ENCODE measurements at regions not wholly inside any gene's neighbourhood (a gene's known extent, or its start where the extent isn't known, plus 50 kb on each side); places are given as distances from the start of the nearest gene placed in this dataset.
"Not testable (repeated sequence)": the region's sequence is repeated elsewhere in the genome, so short reads cannot be mapped to it uniquely, and the experiment has no call there.

GRCh38 chr5:45081082-45081481 lies 272.3 kb downstream of the MRPS30 start:
- no peak for DNase-seq

DNA sequence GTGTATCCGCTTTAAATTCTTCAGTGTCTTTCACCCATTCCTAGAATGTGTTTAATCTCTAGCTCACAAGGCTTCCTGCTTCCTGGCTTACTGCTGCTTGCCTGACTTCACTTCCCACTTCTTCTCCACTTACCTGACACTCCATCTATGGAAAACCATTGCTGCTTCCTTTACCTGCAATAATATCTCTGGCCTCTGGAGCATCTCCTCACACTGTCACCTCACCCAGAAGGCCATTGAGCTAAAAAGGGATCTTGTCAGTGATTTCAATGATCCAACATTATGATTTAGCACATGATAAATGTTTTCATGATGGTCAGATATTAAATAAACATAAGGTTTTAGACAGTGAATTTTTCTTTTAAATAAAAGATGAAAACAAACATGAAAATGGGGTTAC lies 281.1 kb downstream of the MRPS30 start:
- no peak for DNase-seq

DNA sequence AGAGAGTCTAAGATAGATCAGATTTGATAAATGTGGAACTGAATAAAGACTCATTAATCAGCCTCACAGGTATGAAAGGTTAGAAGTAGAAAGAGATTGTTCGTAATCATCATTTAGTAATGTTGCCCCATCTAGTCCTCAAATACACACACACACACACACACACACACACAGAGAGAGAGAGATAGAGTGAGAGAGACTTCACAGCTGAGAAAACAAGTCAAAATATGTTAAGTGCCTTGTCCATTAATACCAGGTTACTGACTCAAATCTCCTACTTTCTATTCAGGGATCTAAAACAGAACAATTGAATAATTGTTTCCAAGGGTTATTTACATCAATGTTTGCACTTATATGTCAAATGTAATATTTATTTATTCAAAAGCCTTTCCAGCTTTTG lies 284.6 kb downstream of the MRPS30 start:
- DNase-seq: no peak

GRCh38 chr5:45094876-45095440 lies 286.2 kb downstream of the MRPS30 start:
- DNase-seq: no peak

- no peak for DNase-seq
Observed at GRCh38 chr5:45098483-45098882, 289.7 kb downstream of the MRPS30 start.

DNA sequence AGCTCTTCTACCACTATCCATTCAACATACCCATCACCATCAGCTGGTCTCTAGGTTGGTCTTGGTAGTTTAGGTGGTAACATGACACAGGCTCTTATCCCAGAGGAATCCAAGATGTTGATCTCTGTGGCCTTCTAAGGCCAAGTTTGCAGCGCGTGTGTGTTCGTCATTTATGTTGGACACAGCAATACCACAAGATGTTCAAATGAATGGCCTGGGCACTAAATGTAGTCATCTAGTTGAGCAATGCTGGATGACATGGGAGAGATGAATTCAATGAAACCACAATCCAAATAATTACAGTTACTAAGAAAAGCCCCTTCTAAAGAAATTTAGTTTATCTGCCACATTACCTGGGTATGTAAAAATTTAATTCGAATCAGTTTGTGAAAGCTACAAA lies 292.4 kb downstream of the MRPS30 start:
- no peak for DNase-seq

GRCh38 chr5:45105491-45105994 lies 296.8 kb downstream of the MRPS30 start:
- no peak for DNase-seq

DNA sequence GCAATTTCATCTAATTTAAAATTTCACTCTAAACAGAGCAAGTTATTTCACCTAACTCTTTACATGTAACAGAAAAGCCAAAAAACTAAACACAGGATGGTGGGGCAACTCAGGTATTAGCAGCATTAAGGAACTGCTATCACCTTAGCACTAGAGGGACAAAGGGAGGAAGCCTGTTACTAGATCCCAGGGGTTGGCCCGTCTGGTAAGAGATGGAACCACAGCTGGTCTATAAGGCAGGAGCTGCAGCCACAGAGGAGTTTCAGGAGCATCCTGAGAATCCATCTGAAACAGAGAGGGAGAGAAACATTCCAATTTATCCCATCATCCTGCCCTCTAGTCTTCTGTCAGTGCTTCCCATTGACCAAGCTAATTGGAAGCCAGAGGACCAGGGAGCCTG lies 300.3 kb downstream of the MRPS30 start:
- DNase-seq: no peak

DNA sequence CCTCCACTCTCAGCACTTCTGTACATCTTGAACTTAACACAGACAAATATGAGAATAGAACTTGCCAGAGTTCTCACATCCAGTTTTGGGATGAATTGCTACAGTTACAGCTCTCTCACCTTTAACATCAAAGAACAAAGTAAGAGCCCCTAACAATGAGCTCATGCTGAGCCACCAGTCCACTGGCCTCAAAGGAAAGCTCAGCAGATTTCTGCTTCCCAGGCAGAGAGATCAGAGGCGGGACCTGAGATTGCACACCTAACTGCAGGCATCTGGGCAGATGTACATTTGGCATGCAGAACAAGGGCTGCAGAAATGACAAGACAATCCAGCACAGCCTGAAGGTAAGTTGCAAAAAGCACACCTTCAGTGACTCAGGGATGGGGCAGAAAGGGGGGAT lies 300.9 kb downstream of the MRPS30 start:
- DNase-seq: no peak

DNA sequence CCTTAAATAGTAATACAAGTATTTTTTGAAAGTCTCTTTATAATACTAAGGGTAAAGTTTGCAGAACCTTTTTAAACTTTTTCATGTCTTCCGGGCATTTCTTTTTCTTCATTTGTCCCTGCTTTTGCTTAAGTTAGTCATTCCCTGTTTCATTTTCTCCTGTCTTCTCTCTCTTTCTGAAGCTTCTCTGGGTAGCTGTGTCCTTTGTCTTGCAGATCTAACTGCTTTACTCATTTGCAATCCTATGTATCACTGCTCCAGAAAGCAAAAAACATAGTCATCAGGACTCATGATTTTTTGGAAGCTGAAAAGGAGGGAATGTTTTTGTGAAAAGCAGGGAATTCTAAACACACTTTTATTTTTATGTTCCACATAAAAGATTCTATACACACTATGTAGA lies 301.7 kb downstream of the MRPS30 start:
- no peak for DNase-seq

DNA sequence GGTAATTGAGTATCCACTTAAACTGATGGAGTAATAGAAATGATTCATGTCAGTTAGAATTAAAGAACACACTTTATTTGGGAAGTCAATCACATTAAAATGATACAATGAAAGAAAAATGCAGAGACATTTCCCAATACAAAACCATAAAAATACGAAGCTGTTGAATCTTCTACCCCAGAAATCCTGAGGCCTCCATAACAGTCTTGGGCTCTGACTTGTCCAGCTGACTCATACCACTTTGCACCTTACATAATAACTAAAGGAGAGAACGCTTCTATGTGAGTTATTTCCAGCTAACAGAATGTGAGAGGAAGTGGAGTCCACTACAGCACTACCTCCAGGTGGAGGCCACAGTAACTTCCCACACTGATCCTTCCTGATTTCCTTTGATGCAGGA lies 305.0 kb downstream of the MRPS30 start:
- no peak for DNase-seq

DNA sequence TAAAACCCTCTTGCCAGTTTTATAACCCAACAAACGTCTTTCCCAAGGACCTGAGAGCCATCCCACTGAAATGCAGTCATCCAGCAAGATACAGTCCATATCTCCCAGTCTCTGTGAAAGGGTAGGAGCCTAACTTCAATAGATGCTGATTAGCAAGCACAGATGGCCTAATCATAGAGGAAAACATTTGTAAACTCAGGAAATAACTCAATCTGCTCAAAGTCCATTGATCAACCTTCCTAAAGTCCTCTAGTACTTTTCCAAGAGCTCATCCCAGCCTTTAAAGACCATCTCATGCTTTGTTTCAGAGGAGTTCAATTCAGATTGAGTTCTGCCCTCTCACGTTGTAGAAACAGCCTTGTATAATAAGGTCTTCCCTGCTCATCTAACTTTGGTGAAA lies 324.2 kb downstream of the MRPS30 start:
- no peak for DNase-seq

- DNase-seq: no peak
Observed at GRCh38 chr5:45162974-45163373, 354.2 kb downstream of the MRPS30 start.

- no peak for DNase-seq
Observed at GRCh38 chr5:45171563-45171962, 362.8 kb downstream of the MRPS30 start.

DNA sequence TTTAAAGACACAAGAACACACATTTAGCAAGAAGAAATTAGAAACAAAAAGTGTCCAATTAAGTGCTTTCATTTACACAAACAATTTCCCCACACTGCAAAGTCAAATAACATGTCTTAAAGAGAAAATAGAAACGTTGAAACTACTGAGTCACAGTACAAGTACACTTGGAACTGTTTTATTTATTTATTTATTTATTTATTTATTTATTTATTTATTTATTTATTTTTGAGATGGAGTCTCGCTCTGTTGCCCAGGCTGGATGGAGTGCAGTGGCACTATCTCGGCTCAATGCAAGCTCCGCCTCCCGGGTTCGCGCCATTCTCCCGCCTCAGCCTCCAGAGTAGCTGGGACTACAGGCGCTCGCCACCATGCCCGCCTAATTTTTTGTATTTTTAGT lies 363.9 kb downstream of the MRPS30 start:
- not testable (repeated sequence) for DNase-seq

DNA sequence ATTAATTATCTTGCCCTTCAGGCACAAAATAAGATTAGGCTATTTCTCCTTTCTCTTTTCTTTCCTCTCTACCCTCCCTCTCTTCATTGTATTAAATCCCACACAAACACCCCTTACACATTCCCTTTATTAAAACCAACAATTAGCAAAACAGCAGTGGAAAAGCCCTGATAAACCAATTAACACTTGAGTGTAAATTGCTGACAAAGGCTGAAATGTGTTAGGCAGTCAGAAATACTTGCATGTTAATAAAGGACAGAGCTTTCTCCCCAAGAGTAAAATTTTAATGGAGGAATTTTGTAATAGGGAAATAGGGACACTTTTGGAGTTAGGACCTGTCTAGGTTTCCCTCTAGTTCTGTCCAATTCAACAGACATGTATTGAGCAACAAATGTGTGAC lies 370.9 kb downstream of the MRPS30 start:
- DNase-seq: no peak

DNA sequence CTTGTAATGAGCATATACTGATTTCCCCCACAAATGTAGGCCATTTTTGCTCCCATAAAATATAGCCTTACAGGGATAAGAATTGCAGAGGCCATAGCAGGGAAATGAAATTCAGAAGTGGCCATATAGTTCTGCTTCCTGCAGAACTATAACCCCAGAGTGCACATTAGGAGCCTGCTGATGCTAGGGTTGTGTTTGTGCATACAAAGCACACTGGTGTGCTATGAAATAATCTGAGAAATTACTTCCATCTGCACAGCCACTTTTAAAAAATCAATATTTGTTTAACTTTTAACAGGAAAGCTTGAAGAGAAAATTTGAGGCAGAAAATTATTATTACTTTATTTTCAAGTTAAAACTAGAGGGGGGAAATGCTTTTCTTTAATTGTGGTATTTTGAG lies 380.3 kb downstream of the MRPS30 start:
- DNase-seq: no peak

DNA sequence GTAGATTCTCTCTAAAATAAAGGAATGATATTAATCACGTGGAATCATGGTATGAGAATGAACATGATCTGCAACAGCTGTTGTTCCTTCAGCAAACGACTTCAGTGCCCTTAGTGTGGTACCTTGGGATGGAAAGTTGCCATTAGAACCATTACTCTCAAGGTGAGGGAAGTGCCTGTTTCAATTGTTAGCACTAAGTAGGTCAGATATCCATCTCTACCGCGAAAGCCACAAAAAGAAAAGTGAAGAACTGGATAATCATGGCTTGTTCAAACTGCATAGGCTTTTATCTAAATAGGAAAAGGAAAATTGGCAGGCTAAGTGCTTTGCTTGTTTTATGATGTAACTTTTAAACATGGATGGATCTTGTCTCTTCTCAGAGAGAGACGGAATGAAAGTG lies 380.7 kb downstream of the MRPS30 start:
- no peak for DNase-seq

- no peak for DNase-seq
Observed at GRCh38 chr5:45195026-45195425, 386.3 kb downstream of the MRPS30 start.

All from stimulated activated CD8-positive, alpha-beta memory T cell treated with anti-CD3 and anti-CD28 coated beads, Interleukin-4, amount 100 ng/mL, for 48 hours (primary cell).